CD4-positive, alpha-beta T cell treated with Interleukin-6 at 100 ng/mL for 8 hours (primary cell): ENCODE measurements at regions not wholly inside any gene's neighbourhood (a gene's known extent, or its start where the extent isn't known, plus 50 kb on each side); places are given as distances from the start of the nearest gene placed in this dataset.
"Not testable (repeated sequence)": the region's sequence is repeated elsewhere in the genome, so short reads cannot be mapped to it uniquely, and the experiment has no call there.

Experiments
- DNase-seq: peaks from one replicate; pipeline ENCODE4 v3.0.0-alpha.2; 2020; ENCODE audit warnings: mixed read lengths, low spot score

- DNase-seq, result not testable (repeated sequence)
These were observed 80.7 kb downstream of the SPTSSA start for GRCh38 chr14:34381304-34381703.

GRCh38 chr14:34380471-34380845 is 81.6 kb downstream of the SPTSSA start:
- no peak for DNase-seq

- no peak for DNase-seq
These were observed 82.1 kb downstream of the SPTSSA start for GRCh38 chr14:34379816-34380470.

GRCh38 chr14:34376649-34377267 is 85.3 kb downstream of the SPTSSA start:
- no peak for DNase-seq

GRCh38 chr14:34374998-34375740 is 86.9 kb downstream of the SPTSSA start:
- no peak for DNase-seq

- no peak for DNase-seq
These were observed 88.8 kb downstream of the SPTSSA start for GRCh38 chr14:34373191-34373590.

GRCh38 chr14:34372786-34373185 is 89.3 kb downstream of the SPTSSA start:
- no peak for DNase-seq

- DNase-seq, result no peak
These were observed 92.4 kb downstream of the SPTSSA start for GRCh38 chr14:34369648-34370030.

- DNase-seq, result no peak
These were observed 92.9 kb downstream of the SPTSSA start for GRCh38 chr14:34368971-34369647.

GRCh38 chr14:34368115-34368970 is 93.7 kb downstream of the SPTSSA start:
- DNase-seq, result no peak

- no peak for DNase-seq
These were observed 96.6 kb downstream of the SPTSSA start for GRCh38 chr14:34365309-34365915.

- DNase-seq, result no peak
These were observed 97.8 kb downstream of the SPTSSA start for GRCh38 chr14:34364201-34364600.

- no peak for DNase-seq
These were observed 98.3 kb downstream of the SPTSSA start for GRCh38 chr14:34363733-34364134.

GRCh38 chr14:34362641-34363251 is 99.3 kb downstream of the SPTSSA start:
- DNase-seq, result no peak

- DNase-seq, result no peak
These were observed 100.5 kb downstream of the SPTSSA start for GRCh38 chr14:34361504-34362011.

GRCh38 chr14:34359420-34360117 is 102.5 kb downstream of the SPTSSA start:
- DNase-seq, result no peak

- DNase-seq, result no peak
These were observed 105.8 kb downstream of the SPTSSA start for GRCh38 chr14:34356264-34356654.

GRCh38 chr14:34355584-34356263 is 106.3 kb downstream of the SPTSSA start:
- DNase-seq, result no peak

GRCh38 chr14:34354556-34354955 is 107.5 kb downstream of the SPTSSA start:
- DNase-seq, result no peak
